ENCODE measurements at regions not wholly inside any gene's neighbourhood (a gene's known extent, or its start where the extent isn't known, plus 50 kb on each side); places are given as distances from the start of the nearest gene placed in this dataset.

GRCh38 chr20:7703551-7703961 is 236.7 kb downstream of the HAO1 start:
- DNase-seq (ENCODE audit: low read depth) = no peak

- DNase-seq (ENCODE audit: low read depth) = no peak
Measured at GRCh38 chr20:7703996-7704395, 236.3 kb downstream of the HAO1 start.

GRCh38 chr20:7708112-7708511 is 232.1 kb downstream of the HAO1 start:
- DNase-seq (ENCODE audit: low read depth) = no peak

- no peak for DNase-seq (ENCODE audit: low read depth)
Measured at GRCh38 chr20:7708782-7709181, 231.5 kb downstream of the HAO1 start.

GRCh38 chr20:7710440-7710839 is 229.8 kb downstream of the HAO1 start:
- no peak for DNase-seq (ENCODE audit: low read depth)

- DNase-seq (ENCODE audit: low read depth) = no peak
Measured at GRCh38 chr20:7712661-7713060, 227.6 kb downstream of the HAO1 start.

GRCh38 chr20:7714549-7714948 is 225.7 kb downstream of the HAO1 start:
- DNase-seq (ENCODE audit: low read depth) = no peak

GRCh38 chr20:7716286-7716972 is 223.8 kb downstream of the HAO1 start:
- DNase-seq (ENCODE audit: low read depth) = no peak

GRCh38 chr20:7722564-7722963 is 217.7 kb downstream of the HAO1 start:
- no peak for DNase-seq (ENCODE audit: low read depth)

GRCh38 chr20:7723284-7723683 is 217.0 kb downstream of the HAO1 start:
- DNase-seq (ENCODE audit: low read depth) = no peak

- DNase-seq (ENCODE audit: low read depth) = no peak
Measured at GRCh38 chr20:7728338-7728737, 211.9 kb downstream of the HAO1 start.

- no peak for DNase-seq (ENCODE audit: low read depth)
Measured at GRCh38 chr20:7734216-7734615, 206.0 kb downstream of the HAO1 start.

GRCh38 chr20:7736336-7736735 is 203.9 kb downstream of the HAO1 start:
- no peak for DNase-seq (ENCODE audit: low read depth)

GRCh38 chr20:7741866-7742265 is 198.4 kb downstream of the HAO1 start:
- DNase-seq (ENCODE audit: low read depth) = no peak

- no peak for DNase-seq (ENCODE audit: low read depth)
Measured at GRCh38 chr20:7742479-7742878, 197.8 kb downstream of the HAO1 start.

GRCh38 chr20:7744411-7744810 is 195.8 kb downstream of the HAO1 start:
- DNase-seq (ENCODE audit: low read depth) = no peak

- no peak for DNase-seq (ENCODE audit: low read depth)
Measured at GRCh38 chr20:7748624-7749023, 191.6 kb downstream of the HAO1 start.

- no peak for DNase-seq (ENCODE audit: low read depth)
Measured at GRCh38 chr20:7754102-7754501, 186.2 kb downstream of the HAO1 start.

- no peak for DNase-seq (ENCODE audit: low read depth)
Measured at GRCh38 chr20:7758406-7758805, 181.9 kb downstream of the HAO1 start.

- DNase-seq (ENCODE audit: low read depth) = no peak
Measured at GRCh38 chr20:7760247-7761031, 179.8 kb downstream of the HAO1 start.

GRCh38 chr20:7765221-7765620 is 175.0 kb downstream of the HAO1 start:
- DNase-seq (ENCODE audit: low read depth) = no peak

GRCh38 chr20:7770046-7770445 is 170.2 kb downstream of the HAO1 start:
- DNase-seq (ENCODE audit: low read depth) = no peak

- DNase-seq (ENCODE audit: low read depth) = no peak
Measured at GRCh38 chr20:7770578-7770977, 169.7 kb downstream of the HAO1 start.

Data from Daoy (cell line).